Trophoblast cell (in vitro differentiated cells and primary cell): ENCODE measurements at regions not wholly inside any gene's neighbourhood (a gene's known extent, or its start where the extent isn't known, plus 50 kb on each side); places are given as distances from the start of the nearest gene placed in this dataset.

Source experiments
- DNase-seq, 2 donors: peaks; one replicate each; pipeline ENCODE4 v3.0.0-alpha.2; 2016
- H2AFZ ChIP-seq: 2 replicates; pipeline ENCODE4 v1.6.1; 2013; ENCODE audit warnings: low read length, moderate library complexity, mild to moderate bottlenecking; ENCODE audit not compliant: insufficient read depth, poor library complexity
- H2AK5ac ChIP-seq: 2 replicates; pipeline ENCODE4 v1.6.1; 2013; ENCODE audit warnings: mild to moderate bottlenecking, low read length
- H2BK120ac ChIP-seq: 2 replicates; pipeline ENCODE4 v1.6.1; 2013; ENCODE audit warnings: low read length, mild to moderate bottlenecking, moderate library complexity; ENCODE audit not compliant: insufficient read depth, poor library complexity
- H2BK12ac ChIP-seq: 2 replicates; pipeline ENCODE4 v1.6.1; 2013; ENCODE audit warnings: mild to moderate bottlenecking, low read length, moderate library complexity
- H2BK5ac ChIP-seq: 2 replicates; pipeline ENCODE4 v1.6.1; 2013; ENCODE audit warnings: low read length, low read depth, moderate library complexity, mild to moderate bottlenecking; ENCODE audit not compliant: poor library complexity
- H3K14ac ChIP-seq: 2 replicates; pipeline ENCODE4 v1.6.1; 2013; ENCODE audit warnings: mild to moderate bottlenecking, low read length
- H3K18ac ChIP-seq: 2 replicates; pipeline ENCODE4 v1.6.1; 2013; ENCODE audit warnings: mild to moderate bottlenecking, low read length
- H3K23ac ChIP-seq: 2 replicates; pipeline ENCODE4 v1.6.1; 2013; ENCODE audit warnings: low read length
- H3K27ac ChIP-seq: 2 replicates; pipeline ENCODE4 v1.5.1; 2013; ENCODE audit warnings: low read depth, mild to moderate bottlenecking, inconsistent platforms, low read length, moderate library complexity
- H3K27me3 ChIP-seq: 2 replicates; pipeline ENCODE4 v1.6.1; 2013; ENCODE audit warnings: inconsistent platforms, mild to moderate bottlenecking, low read length, moderate library complexity; ENCODE audit not compliant: insufficient read depth
- H3K36me3 ChIP-seq, 2 experiments: 1 replicate in 1 of 2; 2 replicates in 1 of 2; pipeline ENCODE4 v1.6.1; 2013; ENCODE audit warnings: low read length in 2 of 2, mild to moderate bottlenecking in 2 of 2, moderate library complexity in 1 of 2; ENCODE audit not compliant: insufficient read depth in 2 of 2, control insufficient read depth in 1 of 2
- H3K4ac ChIP-seq: 2 replicates; pipeline ENCODE4 v1.6.1; 2013; ENCODE audit warnings: low read depth, mild to moderate bottlenecking, low read length, moderate library complexity
- H3K4me1 ChIP-seq, 2 experiments: 1 replicate in 1 of 2; 2 replicates in 1 of 2; pipeline ENCODE4 v1.6.1; 2013; ENCODE audit warnings: low read length in 2 of 2, mild to moderate bottlenecking in 2 of 2, moderate library complexity in 1 of 2; ENCODE audit not compliant: insufficient read depth in 2 of 2, control insufficient read depth in 1 of 2
- H3K4me2 ChIP-seq: 2 replicates; pipeline ENCODE4 v1.6.1; 2013; ENCODE audit warnings: inconsistent platforms, mild to moderate bottlenecking, low read length, moderate library complexity
- H3K4me3 ChIP-seq: 2 replicates; pipeline ENCODE4 v1.5.1; 2013; ENCODE audit warnings: mild to moderate bottlenecking, low read depth, low read length, inconsistent platforms
- H3K79me1 ChIP-seq: one replicate; pipeline ENCODE4 v1.6.1; 2013; ENCODE audit warnings: low read length
- H3K79me2 ChIP-seq: 2 replicates; pipeline ENCODE4 v1.6.1; 2013; ENCODE audit warnings: low read length, mild to moderate bottlenecking; ENCODE audit not compliant: control insufficient read depth, insufficient read depth, poor library complexity
- H3K9ac ChIP-seq: 2 replicates; pipeline ENCODE4 v1.6.1; 2013; ENCODE audit warnings: mild to moderate bottlenecking, low read length
- H3K9me3 ChIP-seq: 2 replicates; pipeline ENCODE4 v1.6.1; 2013; ENCODE audit warnings: low read depth, mild to moderate bottlenecking, control low read depth, inconsistent platforms, low read length; ENCODE audit not compliant: insufficient read depth
- H4K12ac ChIP-seq: 2 replicates; pipeline ENCODE4 v1.6.1; 2013; ENCODE audit warnings: low read depth, mild to moderate bottlenecking, low read length, moderate library complexity
- H4K8ac ChIP-seq: 2 replicates; pipeline ENCODE4 v1.6.1; 2013; ENCODE audit warnings: low read depth, mild to moderate bottlenecking, low read length, moderate library complexity
- H4K91ac ChIP-seq: one replicate; pipeline ENCODE4 v1.6.1; 2013; ENCODE audit warnings: low read depth, mild to moderate bottlenecking, low read length, moderate library complexity
- WGBS: extraction: QIAGEN DNeasy Blood & Tissue Kit; methylation state at CpG from one replicate; pipeline ENCODE4 v1.1.7; 2013; ENCODE audit warnings: missing lambda C conversion rate; ENCODE audit not compliant: insufficient read length, insufficient coverage; ENCODE audit errors: extremely low coverage; 5-methylcytosine and 5-hydroxymethylcytosine counted together

DNA sequence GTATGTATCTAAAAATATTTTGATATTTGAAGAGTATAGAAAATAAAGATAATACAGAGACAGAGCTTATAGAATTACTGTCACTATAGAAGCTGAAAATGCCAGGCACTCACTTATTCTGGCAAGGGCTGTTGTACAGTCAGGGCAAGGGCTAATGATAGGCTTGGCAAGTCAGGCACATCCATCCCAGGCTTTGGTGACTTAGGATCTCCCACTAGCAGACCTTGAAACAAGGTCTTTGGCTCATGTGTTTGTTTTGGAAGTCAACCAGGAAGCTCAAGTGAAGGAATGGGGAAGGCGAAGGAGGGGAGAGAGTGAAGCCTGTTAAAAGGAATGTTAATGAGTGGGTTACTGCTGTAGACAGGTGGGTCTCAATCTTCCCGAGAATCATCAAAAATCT, 199.1 kb upstream of the SUCLG2 start:
- H3K4me1 ChIP-seq, result no peaks in the 10 kb centered on the region
- H3K4me2 ChIP-seq, result no peak overlapping the region
- H3K79me2 ChIP-seq, result no peaks in the 10 kb centered on the region
- no peak overlapping the region for H2AK5ac ChIP-seq
- H3K18ac ChIP-seq, result no peak overlapping the region
- no peak overlapping the region for H2BK12ac ChIP-seq
- H3K36me3 ChIP-seq, result no peaks in the 10 kb centered on the region
- no peak overlapping the region for H2BK120ac ChIP-seq
- no peak overlapping the region for H3K4ac ChIP-seq
- no peak overlapping the region for H2AFZ ChIP-seq
- no peak for DNase-seq
- H3K9me3 ChIP-seq, result no peaks in the 10 kb centered on the region
- H4K91ac ChIP-seq, result no peak overlapping the region
- H3K4me3 ChIP-seq, result no peak overlapping the region
- no peak overlapping the region for H3K9ac ChIP-seq
- no peak overlapping the region for H4K12ac ChIP-seq
- no peaks in the 10 kb centered on the region for H3K79me1 ChIP-seq
- no peak overlapping the region for H4K8ac ChIP-seq
- H3K27me3 ChIP-seq, result no peaks in the 10 kb centered on the region
- H3K23ac ChIP-seq, result no peak overlapping the region
- H2BK5ac ChIP-seq, result no peak overlapping the region
- no peak overlapping the region for H3K14ac ChIP-seq
- no peak overlapping the region for H3K27ac ChIP-seq
- WGBS, result no CpG with 5 or more reads among the region's 2 CpGs

DNA sequence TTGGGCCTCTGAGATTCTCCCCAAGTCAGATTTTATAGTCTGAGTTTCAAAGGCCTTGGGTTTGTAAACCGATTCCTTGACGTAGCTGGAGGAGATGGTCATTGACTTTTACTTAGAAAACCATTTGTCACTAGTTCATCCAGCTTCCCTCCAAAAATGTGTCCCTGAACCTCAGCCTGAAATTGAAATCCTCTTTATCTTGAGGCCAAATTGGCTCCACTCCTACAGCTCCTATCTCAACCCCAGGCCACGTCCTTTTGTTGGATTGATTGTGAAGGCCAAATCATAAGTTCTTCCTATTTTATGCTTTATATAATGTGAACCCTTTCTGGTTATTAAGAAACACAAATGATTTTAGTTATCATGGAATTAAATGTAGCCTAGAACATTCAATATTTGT, 193.9 kb upstream of the SUCLG2 start:
- DNase-seq, result no peak
- H3K79me1 ChIP-seq, result no peaks in the 10 kb centered on the region
- no peak overlapping the region for H2BK5ac ChIP-seq
- H3K4me2 ChIP-seq, result no peak overlapping the region
- H2AK5ac ChIP-seq, result no peak overlapping the region
- H3K4ac ChIP-seq, result no peak overlapping the region
- no peak overlapping the region for H4K12ac ChIP-seq
- H3K9me3 ChIP-seq, result no peaks in the 10 kb centered on the region
- no peak overlapping the region for H4K91ac ChIP-seq
- H2AFZ ChIP-seq, result no peak overlapping the region
- no peak overlapping the region for H2BK120ac ChIP-seq
- no CpG with 5 or more reads among the region's 3 CpGs for WGBS
- no peak overlapping the region for H3K23ac ChIP-seq
- no peaks in the 10 kb centered on the region for H3K36me3 ChIP-seq
- H3K27ac ChIP-seq, result no peak overlapping the region
- H3K4me1 ChIP-seq, result no peaks in the 10 kb centered on the region
- no peaks in the 10 kb centered on the region for H3K27me3 ChIP-seq
- H2BK12ac ChIP-seq, result no peak overlapping the region
- H3K79me2 ChIP-seq, result no peaks in the 10 kb centered on the region
- H3K9ac ChIP-seq, result no peak overlapping the region
- H4K8ac ChIP-seq, result no peak overlapping the region
- H3K18ac ChIP-seq, result no peak overlapping the region
- H3K4me3 ChIP-seq, result no peak overlapping the region
- no peak overlapping the region for H3K14ac ChIP-seq

DNA sequence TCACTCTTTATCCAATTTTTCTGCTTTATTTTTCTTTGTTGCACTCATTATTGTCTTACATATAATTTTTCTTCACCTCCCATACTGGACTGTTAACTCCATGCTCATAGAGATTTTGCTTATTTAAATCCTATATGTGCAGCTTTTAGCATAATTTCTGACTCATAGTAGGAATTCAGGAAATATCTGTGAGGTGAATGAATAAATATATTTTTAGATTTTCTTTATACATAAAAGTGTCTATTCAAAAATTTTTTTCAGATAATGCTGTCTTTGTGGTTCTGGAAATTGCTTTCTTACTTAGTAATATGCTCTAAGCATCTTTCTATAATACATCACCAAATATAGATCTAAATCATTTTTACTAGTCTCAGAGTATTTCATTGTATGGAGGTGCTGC, 191.8 kb upstream of the SUCLG2 start:
- no peak for DNase-seq
- H3K14ac ChIP-seq, result no peak overlapping the region
- no peaks in the 10 kb centered on the region for H3K4me1 ChIP-seq
- H2AFZ ChIP-seq, result no peak overlapping the region
- no peaks in the 10 kb centered on the region for H3K36me3 ChIP-seq
- H3K23ac ChIP-seq, result no peak overlapping the region
- no peak overlapping the region for H3K4ac ChIP-seq
- no peaks in the 10 kb centered on the region for H3K79me1 ChIP-seq
- no peaks in the 10 kb centered on the region for H3K27me3 ChIP-seq
- H2BK5ac ChIP-seq, result no peak overlapping the region
- H4K8ac ChIP-seq, result no peak overlapping the region
- H2AK5ac ChIP-seq, result no peak overlapping the region
- no peak overlapping the region for H4K91ac ChIP-seq
- H2BK120ac ChIP-seq, result no peak overlapping the region
- no peak overlapping the region for H2BK12ac ChIP-seq
- no peaks in the 10 kb centered on the region for H3K79me2 ChIP-seq
- no peak overlapping the region for H3K4me2 ChIP-seq
- H4K12ac ChIP-seq, result no peak overlapping the region
- no peak overlapping the region for H3K4me3 ChIP-seq
- H3K9ac ChIP-seq, result no peak overlapping the region
- no peak overlapping the region for H3K27ac ChIP-seq
- H3K9me3 ChIP-seq, result no peaks in the 10 kb centered on the region
- no peak overlapping the region for H3K18ac ChIP-seq

DNA sequence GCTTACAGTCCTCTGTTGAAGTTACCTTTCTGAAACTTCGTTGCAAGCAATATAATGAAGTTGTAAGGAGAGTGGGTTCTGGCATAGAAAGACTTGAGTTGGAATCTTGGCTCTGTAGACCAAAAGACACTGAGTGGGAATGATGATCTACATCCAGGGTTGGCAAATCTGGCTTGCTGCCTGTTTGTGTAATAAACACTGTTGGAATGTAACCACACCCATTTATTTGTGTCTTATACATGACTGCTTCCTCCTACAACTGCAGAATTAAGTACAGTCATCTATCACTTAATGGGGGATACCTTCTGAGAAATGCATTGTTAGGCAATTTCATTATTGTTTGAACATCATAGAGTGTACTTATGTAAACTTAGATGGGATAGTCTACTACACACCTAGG, 178.4 kb upstream of the SUCLG2 start:
- Histone ChIP-seq H2AK5ac (no peak overlapping the region), H3K14ac (no peak overlapping the region), H3K36me3 (no peaks in the 10 kb centered on the region), H3K4me1 (no peaks in the 10 kb centered on the region), H3K9ac (no peak overlapping the region), H3K79me1 (no peaks in the 10 kb centered on the region), H3K9me3 (peaks cover 6% of the 10 kb centered on the region), H3K4ac (no peak overlapping the region), H3K23ac (no peak overlapping the region), H3K4me2 (no peak overlapping the region), H2BK12ac (no peak overlapping the region), H4K91ac (no peak overlapping the region), H2BK5ac (no peak overlapping the region), H4K8ac (no peak overlapping the region), H3K18ac (no peak overlapping the region), H4K12ac (no peak overlapping the region), H3K27ac (no peak overlapping the region), H3K79me2 (no peaks in the 10 kb centered on the region), H2BK120ac (no peak overlapping the region), H3K4me3 (no peak overlapping the region), H3K27me3 (no peaks in the 10 kb centered on the region), H2AFZ (no peak overlapping the region)
- no peak for DNase-seq
- no CpG with 5 or more reads among the region's 1 CpG for WGBS

DNA sequence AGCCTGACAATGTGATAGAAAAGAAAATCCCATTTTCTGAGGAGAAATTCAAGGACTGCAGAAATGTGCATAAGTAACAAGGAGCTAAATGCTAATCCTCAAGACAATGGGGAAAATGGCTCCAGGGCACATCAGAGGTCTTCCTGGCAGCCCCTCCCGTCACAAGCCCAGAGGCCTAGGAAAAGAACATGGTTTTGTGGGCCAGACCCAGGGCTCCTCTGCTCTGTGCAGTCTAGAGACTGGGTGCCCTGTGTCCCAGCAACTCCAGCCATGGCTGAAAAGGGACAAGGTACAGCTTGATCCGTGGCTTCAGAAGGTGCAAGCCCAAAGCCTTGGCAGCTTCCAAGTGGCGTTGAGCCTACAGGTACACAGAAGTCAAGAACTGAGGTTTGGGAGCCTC, 176.8 kb upstream of the SUCLG2 start:
- no peak for DNase-seq
- WGBS, result no CpG with 5 or more reads among the region's 3 CpGs
- no peak overlapping the region for H3K18ac ChIP-seq
- H3K36me3 ChIP-seq, result no peaks in the 10 kb centered on the region
- H3K23ac ChIP-seq, result no peak overlapping the region
- no peak overlapping the region for H4K91ac ChIP-seq
- no peak overlapping the region for H4K12ac ChIP-seq
- no peaks in the 10 kb centered on the region for H3K79me2 ChIP-seq
- H2AK5ac ChIP-seq, result no peak overlapping the region
- H3K4me2 ChIP-seq, result no peak overlapping the region
- H3K4me3 ChIP-seq, result no peak overlapping the region
- H3K9me3 ChIP-seq, result peaks cover 6% of the 10 kb centered on the region
- H2BK120ac ChIP-seq, result no peak overlapping the region
- H3K9ac ChIP-seq, result no peak overlapping the region
- no peak overlapping the region for H3K4ac ChIP-seq
- no peak overlapping the region for H2AFZ ChIP-seq
- H3K27ac ChIP-seq, result no peak overlapping the region
- H3K4me1 ChIP-seq, result no peaks in the 10 kb centered on the region
- no peak overlapping the region for H2BK12ac ChIP-seq
- no peak overlapping the region for H3K14ac ChIP-seq
- H2BK5ac ChIP-seq, result no peak overlapping the region
- no peaks in the 10 kb centered on the region for H3K27me3 ChIP-seq
- H4K8ac ChIP-seq, result no peak overlapping the region
- H3K79me1 ChIP-seq, result no peaks in the 10 kb centered on the region
